Endothelial cell (in vitro differentiated cells): ENCODE measurements at regions not wholly inside any gene's neighbourhood (a gene's known extent, or its start where the extent isn't known, plus 50 kb on each side); places are given as distances from the start of the nearest gene placed in this dataset.
"Not testable (repeated sequence)": the region's sequence is repeated elsewhere in the genome, so short reads cannot be mapped to it uniquely, and the experiment has no call there.

Experiments
- DNase-seq: peaks from one replicate; pipeline ENCODE4 v3.0.0; 2021; ENCODE audit warnings: low spot score
- H3K27ac Mint-ChIP-seq: one replicate; pipeline ENCODE4 v1.8.0; 2021; ENCODE audit warnings: mixed read lengths, inconsistent platforms; ENCODE audit not compliant: unreplicated experiment
- H3K27me3 Mint-ChIP-seq: one replicate; pipeline ENCODE4 v1.8.0; 2021; ENCODE audit warnings: mild to moderate bottlenecking, moderate library complexity, mixed read lengths, inconsistent platforms; ENCODE audit not compliant: unreplicated experiment
- H3K36me3 Mint-ChIP-seq: one replicate; pipeline ENCODE4 v1.8.0; 2021; ENCODE audit warnings: mild to moderate bottlenecking, low read depth, mixed read lengths, inconsistent platforms; ENCODE audit not compliant: unreplicated experiment
- H3K4me1 Mint-ChIP-seq: one replicate; pipeline ENCODE4 v1.8.0; 2021; ENCODE audit warnings: mild to moderate bottlenecking, mixed read lengths, inconsistent platforms; ENCODE audit not compliant: unreplicated experiment
- H3K4me3 Mint-ChIP-seq: one replicate; pipeline ENCODE4 v1.8.0; 2021; ENCODE audit warnings: mild to moderate bottlenecking, mixed read lengths, inconsistent platforms; ENCODE audit not compliant: unreplicated experiment
- H3K9me3 Mint-ChIP-seq: one replicate; pipeline ENCODE4 v1.8.0; 2021; ENCODE audit warnings: mixed read lengths, inconsistent platforms; ENCODE audit not compliant: unreplicated experiment
- TF ChIP-seq, protein P1 (sequence below): fragments of 200-600 bp; sonication (generic); IDR thresholded peaks from one replicate; pipeline ENCODE4 v1.5.0; 2021; ENCODE audit warnings: antibody characterized with exemption; ENCODE audit not compliant: unreplicated experiment

DNA sequence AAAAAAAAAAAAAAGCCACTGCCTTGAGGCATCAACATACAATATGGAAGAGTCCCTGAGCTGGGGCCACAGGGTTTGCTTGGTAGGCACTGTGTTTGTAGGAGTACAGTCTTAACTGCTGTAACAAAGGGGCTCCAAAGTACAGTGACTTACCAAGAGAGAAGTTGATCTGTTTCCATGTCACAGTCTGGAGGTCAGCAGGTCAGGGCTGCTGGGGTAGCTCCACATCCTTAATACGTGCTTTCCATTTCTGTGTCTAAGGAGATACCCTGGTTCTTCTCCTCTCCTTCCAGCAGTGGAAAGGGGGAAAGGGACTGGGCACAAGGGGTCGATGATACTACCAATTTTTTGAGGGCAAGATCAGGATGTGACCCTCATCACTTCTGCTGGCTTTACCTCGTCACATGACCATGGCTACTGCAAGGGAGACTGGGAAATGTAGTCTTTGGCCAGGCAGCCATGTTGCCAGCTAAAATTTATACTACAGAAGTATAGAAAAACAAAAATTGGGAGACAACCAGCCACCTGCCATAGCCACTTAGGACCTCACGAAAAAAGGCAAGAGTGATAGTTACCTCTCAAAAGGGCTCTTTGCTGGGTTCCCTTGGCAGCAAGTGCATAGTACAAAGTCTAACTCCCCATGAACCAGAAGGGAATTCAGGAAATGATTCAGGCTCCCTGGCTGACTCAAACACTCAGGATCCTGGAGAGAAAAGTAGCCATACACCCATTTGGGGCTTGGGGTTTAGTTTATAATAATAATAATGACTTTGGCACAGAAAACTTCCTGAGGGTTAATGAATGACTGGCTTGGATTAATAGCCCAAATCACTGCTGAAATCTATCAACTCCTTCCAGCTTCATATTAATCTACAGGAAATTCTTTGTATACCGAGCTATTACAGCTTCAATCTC is 52.7 kb upstream of the ATP5PO start:
- H3K27ac Mint-ChIP-seq = peak overlapping the region; percentile 27
- no peak overlapping the region for H3K4me3 Mint-ChIP-seq

DNA sequence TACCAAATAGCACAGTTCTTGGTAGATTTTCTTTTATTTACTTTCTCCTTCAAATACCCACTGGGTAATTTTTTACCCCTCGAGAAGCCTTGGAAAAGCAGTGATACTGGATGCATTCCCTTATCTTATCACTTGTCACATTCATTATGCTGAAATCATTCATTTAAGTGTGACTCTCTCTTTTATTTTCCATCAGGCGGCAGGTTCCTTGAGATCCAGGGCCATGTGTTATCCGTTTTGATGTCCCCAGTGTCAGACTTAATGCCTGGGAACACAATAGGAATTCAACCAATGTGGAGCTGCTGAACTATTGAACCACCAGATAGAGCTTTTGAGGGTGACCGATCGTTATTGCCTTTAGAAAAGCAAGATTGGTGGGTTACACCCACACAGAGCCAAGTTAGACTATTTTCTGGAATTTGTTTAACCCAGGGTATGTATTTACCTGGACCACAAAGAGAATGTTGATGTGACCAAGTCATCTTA is 51.5 kb upstream of the ATP5PO start:
- no peaks in the 10 kb centered on the region for H3K9me3 Mint-ChIP-seq
- H3K4me1 Mint-ChIP-seq = peaks cover 21% of the 10 kb centered on the region
- H3K4me3 Mint-ChIP-seq = no peak overlapping the region
- DNase-seq = no peak
- H3K27me3 Mint-ChIP-seq = peaks cover 1% of the 10 kb centered on the region
- H3K27ac Mint-ChIP-seq = no peak overlapping the region
- peaks cover 13% of the 10 kb centered on the region for H3K36me3 Mint-ChIP-seq
- TF ChIP-seq, protein P1, sequence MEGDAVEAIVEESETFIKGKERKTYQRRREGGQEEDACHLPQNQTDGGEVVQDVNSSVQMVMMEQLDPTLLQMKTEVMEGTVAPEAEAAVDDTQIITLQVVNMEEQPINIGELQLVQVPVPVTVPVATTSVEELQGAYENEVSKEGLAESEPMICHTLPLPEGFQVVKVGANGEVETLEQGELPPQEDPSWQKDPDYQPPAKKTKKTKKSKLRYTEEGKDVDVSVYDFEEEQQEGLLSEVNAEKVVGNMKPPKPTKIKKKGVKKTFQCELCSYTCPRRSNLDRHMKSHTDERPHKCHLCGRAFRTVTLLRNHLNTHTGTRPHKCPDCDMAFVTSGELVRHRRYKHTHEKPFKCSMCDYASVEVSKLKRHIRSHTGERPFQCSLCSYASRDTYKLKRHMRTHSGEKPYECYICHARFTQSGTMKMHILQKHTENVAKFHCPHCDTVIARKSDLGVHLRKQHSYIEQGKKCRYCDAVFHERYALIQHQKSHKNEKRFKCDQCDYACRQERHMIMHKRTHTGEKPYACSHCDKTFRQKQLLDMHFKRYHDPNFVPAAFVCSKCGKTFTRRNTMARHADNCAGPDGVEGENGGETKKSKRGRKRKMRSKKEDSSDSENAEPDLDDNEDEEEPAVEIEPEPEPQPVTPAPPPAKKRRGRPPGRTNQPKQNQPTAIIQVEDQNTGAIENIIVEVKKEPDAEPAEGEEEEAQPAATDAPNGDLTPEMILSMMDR = no peak

More for the DNA sequence above, 52.7 kb upstream of the ATP5PO start:
- TF ChIP-seq, protein P1 = no peak
- Mint-ChIP-seq H3K4me1 (peaks cover 21% of the 10 kb centered on the region), H3K36me3 (peaks cover 3% of the 10 kb centered on the region), H3K9me3 (no peaks in the 10 kb centered on the region), H3K27me3 (peaks cover 1% of the 10 kb centered on the region)
- peak; percentile 22 for DNase-seq

DNA sequence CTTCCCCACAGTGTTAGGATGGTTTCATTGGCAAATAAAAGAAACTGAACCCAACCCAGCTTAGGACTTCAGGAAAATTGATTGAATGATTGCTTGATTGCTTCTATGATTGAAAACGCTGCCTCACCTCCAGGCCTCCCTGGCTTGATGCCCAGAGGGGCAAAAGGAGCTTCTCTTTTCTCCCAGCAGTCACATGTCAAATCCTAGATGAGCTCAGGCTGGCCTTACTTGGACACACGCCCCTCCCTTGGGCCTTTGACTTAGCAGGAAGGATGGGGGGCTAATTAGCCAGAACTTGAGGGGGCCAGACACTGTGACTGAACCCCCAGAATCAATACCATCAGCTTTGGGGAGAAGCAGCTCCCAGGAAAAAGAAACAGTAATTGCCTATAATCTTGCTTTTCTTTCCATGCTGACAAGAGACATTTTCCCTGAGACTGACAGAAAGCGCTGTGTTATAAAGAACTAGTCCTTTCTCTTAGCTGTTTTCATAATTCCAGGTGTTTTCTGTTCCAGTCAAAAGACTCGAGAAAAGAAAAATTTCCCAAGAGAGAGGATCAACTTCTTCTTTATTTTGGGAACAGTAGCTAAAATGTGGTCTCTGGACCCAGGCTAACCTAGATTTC is 50.8 kb upstream of the ATP5PO start:
- TF ChIP-seq, protein P1 = no peak
- peaks cover 18% of the 10 kb centered on the region for H3K36me3 Mint-ChIP-seq
- no peaks in the 10 kb centered on the region for H3K9me3 Mint-ChIP-seq
- H3K4me1 Mint-ChIP-seq = peaks cover 17% of the 10 kb centered on the region
- H3K27ac Mint-ChIP-seq = no peak overlapping the region
- H3K4me3 Mint-ChIP-seq = no peak overlapping the region
- DNase-seq = no peak
- peaks cover 1% of the 10 kb centered on the region for H3K27me3 Mint-ChIP-seq

DNA sequence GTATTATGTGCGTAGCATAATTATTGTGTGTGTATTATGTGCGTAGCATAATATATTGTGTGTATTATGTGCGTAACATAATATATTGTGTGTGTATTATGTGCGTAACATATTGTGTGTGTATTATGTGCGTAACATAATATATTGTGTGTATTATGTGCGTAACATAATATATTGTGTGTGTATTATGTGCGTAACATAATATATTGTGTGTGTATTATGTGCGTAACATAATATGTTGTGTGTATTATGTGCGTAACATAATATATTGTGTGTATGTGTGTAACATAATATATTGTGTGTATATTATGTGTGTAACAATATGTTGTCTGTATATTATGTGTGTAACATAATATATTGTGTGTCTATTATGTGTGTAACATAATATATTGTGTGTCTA is 50.1 kb upstream of the ATP5PO start:
- H3K27me3 Mint-ChIP-seq, H3K4me3 Mint-ChIP-seq, DNase-seq, H3K27ac Mint-ChIP-seq, H3K9me3 Mint-ChIP-seq: not testable (repeated sequence)
- peaks cover 18% of the 10 kb centered on the region for H3K36me3 Mint-ChIP-seq
- H3K4me1 Mint-ChIP-seq = peaks cover 15% of the 10 kb centered on the region
